Activated T-cell treated with anti-CD3 and anti-CD28 coated beads, Interleukin-2, amount 50 U/mL, for 24 hours (primary cell): ENCODE measurements at regions not wholly inside any gene's neighbourhood (a gene's known extent, or its start where the extent isn't known, plus 50 kb on each side); places are given as distances from the start of the nearest gene placed in this dataset.
"Not testable (repeated sequence)": the region's sequence is repeated elsewhere in the genome, so short reads cannot be mapped to it uniquely, and the experiment has no call there.

Experiments used
- DNase-seq: peaks from one replicate; pipeline ENCODE4 v3.0.0-alpha.2; 2020
- H3K27ac Mint-ChIP-seq: 2 replicates; pipeline ENCODE4 v1.8.0; 2020; ENCODE audit warnings: mild to moderate bottlenecking, mixed read lengths
- H3K27me3 Mint-ChIP-seq: 2 replicates; pipeline ENCODE4 v1.8.0; 2020; ENCODE audit warnings: mixed read lengths
- H3K36me3 Mint-ChIP-seq: 2 replicates; pipeline ENCODE4 v1.8.0; 2020; ENCODE audit warnings: low read depth, mixed read lengths
- H3K4me1 Mint-ChIP-seq: 2 replicates; pipeline ENCODE4 v1.8.0; 2020; ENCODE audit warnings: low read depth, mixed read lengths
- H3K4me3 Mint-ChIP-seq: 2 replicates; pipeline ENCODE4 v1.8.0; 2020; ENCODE audit warnings: mild to moderate bottlenecking, moderate library complexity, mixed read lengths
- H3K9me3 Mint-ChIP-seq: 2 replicates; pipeline ENCODE4 v1.8.0; 2020; ENCODE audit warnings: mixed read lengths

GRCh38 chr6:27611451-27611850 is 138.5 kb upstream of the ZNF184 start:
- no peak overlapping the region for H3K4me3 Mint-ChIP-seq
- no peaks in the 10 kb centered on the region for H3K9me3 Mint-ChIP-seq
- H3K4me1 Mint-ChIP-seq = no peaks in the 10 kb centered on the region
- no peak overlapping the region for H3K27ac Mint-ChIP-seq
- H3K36me3 Mint-ChIP-seq = no peaks in the 10 kb centered on the region
- peaks cover 54% of the 10 kb centered on the region for H3K27me3 Mint-ChIP-seq
- DNase-seq = no peak

GRCh38 chr6:27608916-27609883 is 136.3 kb upstream of the ZNF184 start:
- no peaks in the 10 kb centered on the region for H3K36me3 Mint-ChIP-seq
- peaks cover 13% of the 10 kb centered on the region for H3K4me1 Mint-ChIP-seq
- no peak overlapping the region for H3K27ac Mint-ChIP-seq
- H3K4me3 Mint-ChIP-seq = no peak overlapping the region
- H3K9me3 Mint-ChIP-seq = no peaks in the 10 kb centered on the region
- no peak for DNase-seq
- peaks cover 64% of the 10 kb centered on the region for H3K27me3 Mint-ChIP-seq

GRCh38 chr6:27605401-27606342 is 132.8 kb upstream of the ZNF184 start:
- peaks cover 66% of the 10 kb centered on the region for H3K27me3 Mint-ChIP-seq
- no peaks in the 10 kb centered on the region for H3K36me3 Mint-ChIP-seq

GRCh38 chr6:27604986-27605385 is 132.1 kb upstream of the ZNF184 start:
- Mint-ChIP-seq H3K9me3 (peaks cover 8% of the 10 kb centered on the region), H3K36me3 (no peaks in the 10 kb centered on the region), H3K4me1 (peaks cover 28% of the 10 kb centered on the region), H3K4me3 (peak overlapping the region; percentile 53), H3K27me3 (peaks cover 71% of the 10 kb centered on the region), H3K27ac (no peak overlapping the region)
- no peak for DNase-seq

More at GRCh38 chr6:27605401-27606342, 132.8 kb upstream of the ZNF184 start:
- peak overlapping the region; percentile 53 for H3K4me3 Mint-ChIP-seq
- DNase-seq = no peak
- H3K4me1 Mint-ChIP-seq = peaks cover 25% of the 10 kb centered on the region
- H3K27ac Mint-ChIP-seq = peak overlapping the region; percentile 78
- peaks cover 8% of the 10 kb centered on the region for H3K9me3 Mint-ChIP-seq

GRCh38 chr6:27601668-27602254 is 128.9 kb upstream of the ZNF184 start:
- H3K4me1 Mint-ChIP-seq = peaks cover 28% of the 10 kb centered on the region
- H3K27ac Mint-ChIP-seq = no peak overlapping the region
- peak overlapping the region; percentile 57 for H3K4me3 Mint-ChIP-seq

GRCh38 chr6:27599859-27600532 is 127.1 kb upstream of the ZNF184 start:
- Mint-ChIP-seq H3K4me3 (no peak overlapping the region), H3K27me3 (peaks cover 82% of the 10 kb centered on the region), H3K9me3 (peaks cover 8% of the 10 kb centered on the region), H3K27ac (no peak overlapping the region), H3K4me1 (peaks cover 18% of the 10 kb centered on the region), H3K36me3 (no peaks in the 10 kb centered on the region)
- DNase-seq = no peak

More at GRCh38 chr6:27601668-27602254, 128.9 kb upstream of the ZNF184 start:
- Mint-ChIP-seq H3K9me3 (peaks cover 8% of the 10 kb centered on the region), H3K36me3 (no peaks in the 10 kb centered on the region), H3K27me3 (peaks cover 84% of the 10 kb centered on the region)
- no peak for DNase-seq

GRCh38 chr6:27597031-27597567 is 124.2 kb upstream of the ZNF184 start:
- not testable (repeated sequence) for H3K9me3 Mint-ChIP-seq, H3K4me3 Mint-ChIP-seq, H3K27ac Mint-ChIP-seq, H3K36me3 Mint-ChIP-seq, DNase-seq
- H3K4me1 Mint-ChIP-seq = peaks cover 13% of the 10 kb centered on the region
- H3K27me3 Mint-ChIP-seq = peaks cover 62% of the 10 kb centered on the region

- H3K4me3 Mint-ChIP-seq = no peak overlapping the region
- H3K36me3 Mint-ChIP-seq = no peaks in the 10 kb centered on the region
- H3K27ac Mint-ChIP-seq = no peak overlapping the region
- no peaks in the 10 kb centered on the region for H3K4me1 Mint-ChIP-seq
- no peaks in the 10 kb centered on the region for H3K9me3 Mint-ChIP-seq
- no peak for DNase-seq
- H3K27me3 Mint-ChIP-seq = peaks cover 46% of the 10 kb centered on the region
These were observed 121.0 kb upstream of the ZNF184 start for GRCh38 chr6:27593861-27594260.

- Mint-ChIP-seq H3K4me1 (no peaks in the 10 kb centered on the region), H3K27me3 (peaks cover 44% of the 10 kb centered on the region), H3K4me3 (no peak overlapping the region), H3K36me3 (no peaks in the 10 kb centered on the region), H3K9me3 (no peaks in the 10 kb centered on the region), H3K27ac (no peak overlapping the region)
- no peak for DNase-seq
These were observed 120.4 kb upstream of the ZNF184 start for GRCh38 chr6:27593200-27593818.

- Mint-ChIP-seq H3K4me3 (no peak overlapping the region), H3K27ac (no peak overlapping the region), H3K36me3 (no peaks in the 10 kb centered on the region), H3K9me3 (no peaks in the 10 kb centered on the region), H3K4me1 (no peaks in the 10 kb centered on the region), H3K27me3 (peaks cover 42% of the 10 kb centered on the region)
- peak; percentile 73 for DNase-seq
These were observed 119.7 kb upstream of the ZNF184 start for GRCh38 chr6:27592481-27593199.

GRCh38 chr6:27591699-27592480 is 119.0 kb upstream of the ZNF184 start:
- H3K4me3 Mint-ChIP-seq = no peak overlapping the region
- no peaks in the 10 kb centered on the region for H3K9me3 Mint-ChIP-seq
- H3K36me3 Mint-ChIP-seq = no peaks in the 10 kb centered on the region
- no peak for DNase-seq
- H3K27me3 Mint-ChIP-seq = peaks cover 43% of the 10 kb centered on the region
- H3K27ac Mint-ChIP-seq = no peak overlapping the region
- H3K4me1 Mint-ChIP-seq = no peaks in the 10 kb centered on the region

- H3K36me3 Mint-ChIP-seq, H3K9me3 Mint-ChIP-seq, H3K4me1 Mint-ChIP-seq, H3K4me3 Mint-ChIP-seq, H3K27ac Mint-ChIP-seq, DNase-seq: not testable (repeated sequence)
- H3K27me3 Mint-ChIP-seq = peaks cover 80% of the 10 kb centered on the region
These were observed 112.4 kb upstream of the ZNF184 start for GRCh38 chr6:27585316-27585715.
